OCI-LY1 (cell line): ENCODE measurements at regions not wholly inside any gene's neighbourhood (a gene's known extent, or its start where the extent isn't known, plus 50 kb on each side); places are given as distances from the start of the nearest gene placed in this dataset.

Source experiments
- H2AFZ ChIP-seq: fragments of 200-600 bp; sonication (generic), shearing (Covaris generic); 2 replicates; pipeline ENCODE4 v1.6.0; 2014; ENCODE audit warnings: antibody characterized with exemption, mild to moderate bottlenecking, low read length
- H3F3A ChIP-seq: fragments of 200-600 bp; sonication (generic), shearing (Covaris generic); 2 replicates; pipeline ENCODE4 v1.6.0; 2014; ENCODE audit warnings: mild to moderate bottlenecking, antibody characterized with exemption, low read length, moderate library complexity; ENCODE audit not compliant: insufficient read depth
- H3K27ac ChIP-seq: fragments of 200-600 bp; sonication (generic); 2 replicates; pipeline ENCODE4 v1.5.1; 2014; ENCODE audit warnings: low read length, mixed run types, mild to moderate bottlenecking, low read depth; ENCODE audit not compliant: poor library complexity, severe bottlenecking
- H3K27me3 ChIP-seq: fragments of 200-600 bp; sonication (generic); 2 replicates; pipeline ENCODE4 v1.6.0; 2014; ENCODE audit warnings: antibody characterized with exemption, mild to moderate bottlenecking, low read length, moderate library complexity; ENCODE audit not compliant: insufficient read depth
- H3K36me3 ChIP-seq: fragments of 200-600 bp; sonication (generic); 2 replicates; pipeline ENCODE4 v1.6.1; 2014; ENCODE audit warnings: mild to moderate bottlenecking, antibody characterized with exemption, low read length, moderate library complexity, mixed read lengths; ENCODE audit not compliant: insufficient read depth
- H3K4me1 ChIP-seq: fragments of 200-600 bp; sonication (generic); 2 replicates; pipeline ENCODE4 v1.5.1; 2014; ENCODE audit warnings: mild to moderate bottlenecking, low read length, moderate library complexity; ENCODE audit not compliant: insufficient read depth, severe bottlenecking
- H3K4me2 ChIP-seq: fragments of 200-600 bp; sonication (generic), shearing (Covaris generic); 2 replicates; pipeline ENCODE4 v1.6.1; 2014; ENCODE audit warnings: low read length
- H3K4me3 ChIP-seq: fragments of 200-600 bp; sonication (generic); 2 replicates; pipeline ENCODE4 v1.5.1; 2014; ENCODE audit warnings: low read length, low read depth, mild to moderate bottlenecking, mixed read lengths; ENCODE audit not compliant: poor library complexity, severe bottlenecking
- H3K79me2 ChIP-seq: fragments of 200-600 bp; shearing (Covaris generic); 2 replicates; pipeline ENCODE4 v1.6.1; 2016; ENCODE audit warnings: mixed run types, low read length, mixed read lengths; ENCODE audit not compliant: insufficient read depth
- H3K9ac ChIP-seq: fragments of 200-600 bp; sonication (generic), shearing (Covaris generic); 2 replicates; pipeline ENCODE4 v1.6.1; 2014; ENCODE audit warnings: mild to moderate bottlenecking, low read length, mixed read lengths
- H3K9me2 ChIP-seq: fragments of 200-600 bp; sonication (generic), shearing (Covaris generic); 2 replicates; pipeline ENCODE4 v1.6.1; 2014; ENCODE audit warnings: low read depth, mild to moderate bottlenecking, low read length, mixed read lengths
- H3K9me3 ChIP-seq: fragments of 200-600 bp; shearing (Covaris generic); 2 replicates; pipeline ENCODE4 v1.6.1; 2014; ENCODE audit warnings: low read length, mixed read lengths
- H4K20me1 ChIP-seq: fragments of 200-600 bp; sonication (generic), shearing (Covaris generic); 2 replicates; pipeline ENCODE4 v1.6.0; 2016; ENCODE audit warnings: mild to moderate bottlenecking, low read length; ENCODE audit not compliant: insufficient read depth
- CTCF ChIP-seq: fragments of 200-600 bp; sonication (generic), shearing (Covaris generic); IDR thresholded peaks from 2 replicates; pipeline ENCODE4 v1.5.1; 2017; ENCODE audit warnings: mild to moderate bottlenecking, antibody characterized with exemption, low read length, moderate library complexity, mixed read lengths
- EZH2 ChIP-seq: fragments of 200-600 bp; sonication (generic), shearing (Covaris generic); IDR thresholded peaks from 2 replicates; pipeline ENCODE4 v1.8.0; 2017; ENCODE audit warnings: borderline replicate concordance, mixed run types, mild to moderate bottlenecking, antibody characterized with exemption, low read length, moderate library complexity, mixed read lengths

GRCh38 chr5:56605231-56605630 lies 210.1 kb upstream of the MAP3K1 start:
- no peaks in the 10 kb centered on the region for H3K9me3 ChIP-seq
- no peak overlapping the region for H3K9ac ChIP-seq
- no peaks in the 10 kb centered on the region for H3K79me2 ChIP-seq
- no peak overlapping the region for H3K27ac ChIP-seq
- TF ChIP-seq EZH2 = no peak
- H3F3A ChIP-seq = no peaks in the 10 kb centered on the region
- no peaks in the 10 kb centered on the region for H4K20me1 ChIP-seq
- no peaks in the 10 kb centered on the region for H3K27me3 ChIP-seq
- H2AFZ ChIP-seq = no peak overlapping the region
- no peaks in the 10 kb centered on the region for H3K9me2 ChIP-seq
- no peak overlapping the region for H3K4me2 ChIP-seq
- H3K4me1 ChIP-seq = peaks cover 18% of the 10 kb centered on the region
- H3K36me3 ChIP-seq = no peaks in the 10 kb centered on the region
- H3K4me3 ChIP-seq = no peak overlapping the region

- Histone ChIP-seq H3K36me3 (no peaks in the 10 kb centered on the region), H4K20me1 (no peaks in the 10 kb centered on the region), H3K4me3 (no peak overlapping the region), H3K9me3 (no peaks in the 10 kb centered on the region), H3K79me2 (no peaks in the 10 kb centered on the region), H3K9ac (no peak overlapping the region), H2AFZ (no peak overlapping the region), H3F3A (no peaks in the 10 kb centered on the region), H3K4me2 (no peak overlapping the region), H3K4me1 (no peaks in the 10 kb centered on the region), H3K9me2 (no peaks in the 10 kb centered on the region), H3K27ac (no peak overlapping the region), H3K27me3 (no peaks in the 10 kb centered on the region)
- TF ChIP-seq EZH2 (no peak), CTCF (no peak)
Measured at GRCh38 chr5:56601641-56602071, 213.7 kb upstream of the MAP3K1 start.

GRCh38 chr5:56598941-56599340 lies 216.4 kb upstream of the MAP3K1 start:
- Histone ChIP-seq H3K36me3 (no peaks in the 10 kb centered on the region), H3K79me2 (no peaks in the 10 kb centered on the region), H3K4me2 (no peak overlapping the region), H3K4me1 (no peaks in the 10 kb centered on the region), H2AFZ (no peak overlapping the region), H4K20me1 (no peaks in the 10 kb centered on the region), H3K4me3 (no peak overlapping the region), H3K9me2 (no peaks in the 10 kb centered on the region), H3K9ac (no peak overlapping the region), H3K27me3 (no peaks in the 10 kb centered on the region), H3K27ac (no peak overlapping the region), H3F3A (no peaks in the 10 kb centered on the region), H3K9me3 (no peaks in the 10 kb centered on the region)
- no peak for TF ChIP-seq CTCF
- no peak for TF ChIP-seq EZH2

GRCh38 chr5:56596155-56596554 lies 219.2 kb upstream of the MAP3K1 start:
- H3K9ac ChIP-seq = no peak overlapping the region
- H3K4me1 ChIP-seq = peaks cover 17% of the 10 kb centered on the region
- H3K4me2 ChIP-seq = no peak overlapping the region
- H3K27me3 ChIP-seq = no peaks in the 10 kb centered on the region
- H3F3A ChIP-seq = no peaks in the 10 kb centered on the region
- H3K79me2 ChIP-seq = no peaks in the 10 kb centered on the region
- no peaks in the 10 kb centered on the region for H3K9me3 ChIP-seq
- H3K9me2 ChIP-seq = no peaks in the 10 kb centered on the region
- no peak overlapping the region for H2AFZ ChIP-seq
- H3K27ac ChIP-seq = no peak overlapping the region
- H4K20me1 ChIP-seq = no peaks in the 10 kb centered on the region
- no peaks in the 10 kb centered on the region for H3K36me3 ChIP-seq
- TF ChIP-seq EZH2 (no peak), CTCF (no peak)
- H3K4me3 ChIP-seq = no peak overlapping the region
